Endothelial cell of umbilical vein (primary cell): ENCODE measurements at regions not wholly inside any gene's neighbourhood (a gene's known extent, or its start where the extent isn't known, plus 50 kb on each side); places are given as distances from the start of the nearest gene placed in this dataset.

ENCODE experiments used
- EZH2 ChIP-seq: IDR thresholded peaks from 2 replicates; pipeline ENCODE4 v1.6.1; 2012; ENCODE audit warnings: borderline replicate concordance, low read depth, mild to moderate bottlenecking, moderate library complexity, low read length, inconsistent platforms; ENCODE audit not compliant: severe bottlenecking
- FOS ChIP-seq: IDR thresholded peaks from 2 replicates; pipeline ENCODE4 v1.6.1; 2011; ENCODE audit warnings: mild to moderate bottlenecking, low read length, moderate library complexity, borderline replicate concordance; ENCODE audit not compliant: insufficient read depth
- JUN ChIP-seq: IDR thresholded peaks from 2 replicates; pipeline ENCODE4 v1.6.1; 2011; ENCODE audit warnings: borderline replicate concordance, low read depth; ENCODE audit not compliant: insufficient read length, insufficient read depth
- POLR2A ChIP-seq: IDR thresholded peaks from 2 replicates; pipeline ENCODE4 v1.6.1; 2012; ENCODE audit warnings: low read depth, mild to moderate bottlenecking, control low read depth, low read length
- POLR2AphosphoS5 ChIP-seq: IDR thresholded peaks from 2 replicates; pipeline ENCODE4 v1.6.1; 2012; ENCODE audit warnings: low read depth, mild to moderate bottlenecking, control low read depth, low read length, moderate library complexity; ENCODE audit not compliant: insufficient read depth
- TF ChIP-seq, protein P1 (sequence below): IDR thresholded peaks from 2 replicates; pipeline ENCODE4 v1.6.1; 2011; ENCODE audit not compliant: insufficient read depth, insufficient read length
- TF ChIP-seq, protein P2 (sequence below), 2 donors: IDR thresholded peaks; 1 replicate in 1 of 2; 2 replicates in 1 of 2; pipeline ENCODE4 v1.5.1; 2011; ENCODE audit warnings: low read length in 2 of 2, mild to moderate bottlenecking in 2 of 2, moderate library complexity in 2 of 2, control low read depth in 1 of 2, inconsistent platforms in 1 of 2, low read depth in 1 of 2; ENCODE audit not compliant: insufficient read depth in 1 of 2; ENCODE audit errors: extremely low read depth in 1 of 2

DNA sequence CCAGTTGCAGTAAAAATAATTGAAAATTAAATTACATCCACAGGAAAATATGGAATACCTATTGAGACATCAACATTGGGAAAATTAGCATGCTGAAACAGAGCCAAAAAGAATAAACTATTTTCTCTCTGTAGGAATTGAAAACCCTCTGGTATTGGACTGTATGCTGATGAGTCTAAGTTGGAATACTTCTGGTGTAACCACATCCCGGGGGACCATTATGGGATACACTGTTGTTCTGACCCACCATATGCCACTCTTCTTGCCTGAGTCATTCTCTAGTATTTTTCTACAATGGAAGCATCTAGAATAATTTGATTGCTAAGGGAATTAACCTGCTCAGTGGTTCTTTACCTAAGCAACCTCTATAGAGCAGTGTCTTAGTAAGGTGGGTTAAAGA, 640.7 kb upstream of the AGA start:
- TF ChIP-seq, protein P1, sequence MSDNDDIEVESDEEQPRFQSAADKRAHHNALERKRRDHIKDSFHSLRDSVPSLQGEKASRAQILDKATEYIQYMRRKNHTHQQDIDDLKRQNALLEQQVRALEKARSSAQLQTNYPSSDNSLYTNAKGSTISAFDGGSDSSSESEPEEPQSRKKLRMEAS, result no peak
- no peak for TF ChIP-seq POLR2AphosphoS5
- TF ChIP-seq, protein P2, sequence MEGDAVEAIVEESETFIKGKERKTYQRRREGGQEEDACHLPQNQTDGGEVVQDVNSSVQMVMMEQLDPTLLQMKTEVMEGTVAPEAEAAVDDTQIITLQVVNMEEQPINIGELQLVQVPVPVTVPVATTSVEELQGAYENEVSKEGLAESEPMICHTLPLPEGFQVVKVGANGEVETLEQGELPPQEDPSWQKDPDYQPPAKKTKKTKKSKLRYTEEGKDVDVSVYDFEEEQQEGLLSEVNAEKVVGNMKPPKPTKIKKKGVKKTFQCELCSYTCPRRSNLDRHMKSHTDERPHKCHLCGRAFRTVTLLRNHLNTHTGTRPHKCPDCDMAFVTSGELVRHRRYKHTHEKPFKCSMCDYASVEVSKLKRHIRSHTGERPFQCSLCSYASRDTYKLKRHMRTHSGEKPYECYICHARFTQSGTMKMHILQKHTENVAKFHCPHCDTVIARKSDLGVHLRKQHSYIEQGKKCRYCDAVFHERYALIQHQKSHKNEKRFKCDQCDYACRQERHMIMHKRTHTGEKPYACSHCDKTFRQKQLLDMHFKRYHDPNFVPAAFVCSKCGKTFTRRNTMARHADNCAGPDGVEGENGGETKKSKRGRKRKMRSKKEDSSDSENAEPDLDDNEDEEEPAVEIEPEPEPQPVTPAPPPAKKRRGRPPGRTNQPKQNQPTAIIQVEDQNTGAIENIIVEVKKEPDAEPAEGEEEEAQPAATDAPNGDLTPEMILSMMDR (IDR thresholded peaks at IDR 0.05; ENCODE audit: extremely low read depth in 1 of 2, insufficient read depth in 1 of 2, low read depth in 1 of 2, low read length in 2 of 2), result no peak
- TF ChIP-seq POLR2A, result no peak
- no peak for TF ChIP-seq EZH2
- no peak for TF ChIP-seq JUN
- no peak for TF ChIP-seq FOS
